H1 (cell line): ENCODE measurements at regions not wholly inside any gene's neighbourhood (a gene's known extent, or its start where the extent isn't known, plus 50 kb on each side); places are given as distances from the start of the nearest gene placed in this dataset.
A peak's percentile ranks its signal among the peaks of the same experiment; 100 is the strongest.

Experiments
- CTCF ChIA-PET: fragments of 300-600 bp; sonication (Branson Sonifier 250); formaldehyde crosslinking; loops from one replicate; lab custom pipeline; 2021; ENCODE audit not compliant: partially characterized antibody; lab: Charles Lee
- POLR2A ChIA-PET: fragments of 300-600 bp; sonication (Branson Sonifier 250); formaldehyde crosslinking; loops from one replicate; lab custom pipeline; 2021; ENCODE audit warnings: inconsistent platforms; ENCODE audit not compliant: partially characterized antibody; lab: Charles Lee
- DNase-seq, 2 experiments: peaks; one replicate each; pipeline versions ENCODE4 v3.0.0 to v3.0.0-alpha.2; 2010 to 2022; ENCODE audit warnings: low spot score in 2 of 2, low read depth in 1 of 2, mixed read lengths in 1 of 2
- FAIRE-seq: peaks from 2 replicates; lab custom pipeline; 2011; peaks lifted over from hg19 to GRCh38; lab: Jason Lieb, UNC
- H2AFZ ChIP-seq: 2 replicates; pipeline ENCODE4 v1.8.1; 2012; ENCODE audit warnings: low read length, inconsistent platforms
- H2AK5ac ChIP-seq: 2 replicates; pipeline ENCODE4 v1.6.1; 2013; ENCODE audit warnings: low read depth, low read length
- H2BK120ac ChIP-seq: replicated peaks from 2 replicates; pipeline ENCODE3; 2013; ENCODE audit warnings: low read depth, low read length, inconsistent platforms
- H2BK12ac ChIP-seq: 2 replicates; pipeline ENCODE4 v1.6.1; 2013; ENCODE audit warnings: low read depth, low read length
- H2BK15ac ChIP-seq: 2 replicates; pipeline ENCODE4 v1.6.1; 2013; ENCODE audit warnings: low read length
- H2BK20ac ChIP-seq: 2 replicates; pipeline ENCODE4 v1.6.1; 2013; ENCODE audit warnings: low read length
- H2BK5ac ChIP-seq: 2 replicates; pipeline ENCODE4 v1.6.1; 2013; ENCODE audit warnings: low read depth, low read length
- H3K14ac ChIP-seq: 2 replicates; pipeline ENCODE4 v1.6.1; 2013; ENCODE audit warnings: inconsistent platforms; ENCODE audit not compliant: insufficient read length
- H3K18ac ChIP-seq: 2 replicates; pipeline ENCODE4 v1.6.1; 2013; ENCODE audit warnings: low read length; ENCODE audit errors: extremely low read depth
- H3K23ac ChIP-seq: 2 replicates; pipeline ENCODE4 v1.6.1; 2013; ENCODE audit warnings: inconsistent platforms; ENCODE audit not compliant: insufficient read length
- H3K23me2 ChIP-seq: 2 replicates; pipeline ENCODE4 v1.6.1; 2013; ENCODE audit warnings: low read depth, low read length
- H3K27ac ChIP-seq: 2 replicates; pipeline ENCODE4 v1.6.1; 2011; ENCODE audit warnings: low read depth, low read length, inconsistent platforms
- H3K27me3 ChIP-seq, 4 experiments: replicated peaks in 1 of 4; 1 replicate in 1 of 4; 2 replicates in 3 of 4; pipeline versions ENCODE4 v1.6.1 to v1.8.1; 2011 to 2013; ENCODE audit warnings: low read length in 3 of 4, mild to moderate bottlenecking in 3 of 4, inconsistent platforms in 2 of 4, mixed read lengths in 2 of 4, moderate library complexity in 1 of 4; ENCODE audit not compliant: control insufficient read depth in 3 of 4, insufficient read depth in 3 of 4; ENCODE audit errors: extremely low read depth in 1 of 4
- H3K36me3 ChIP-seq, 4 experiments: 2 replicates each; pipeline versions ENCODE4 v1.6.1 to v1.8.1; 2011 to 2013; ENCODE audit warnings: mild to moderate bottlenecking in 4 of 4, low read length in 3 of 4, moderate library complexity in 2 of 4, control low read depth in 1 of 4, inconsistent platforms in 1 of 4; ENCODE audit not compliant: insufficient read depth in 4 of 4, control insufficient read depth in 2 of 4
- H3K4ac ChIP-seq: replicated peaks from 2 replicates; pipeline ENCODE3; 2013; ENCODE audit warnings: low read length, low read depth, mixed read lengths, inconsistent platforms; ENCODE audit not compliant: insufficient read length
- H3K4me1 ChIP-seq, 4 experiments: replicated peaks in 1 of 4; 1 replicate in 1 of 4; 2 replicates in 3 of 4; pipeline versions ENCODE4 v1.6.1 to v1.8.1; 2011 to 2013; ENCODE audit warnings: low read length in 3 of 4, inconsistent platforms in 2 of 4, mixed read lengths in 1 of 4; ENCODE audit not compliant: insufficient read depth in 4 of 4, control insufficient read depth in 3 of 4
- H3K4me2 ChIP-seq, 2 experiments: 2 replicates each; pipeline versions ENCODE4 v1.6.1 to v1.8.1; 2011 to 2013; ENCODE audit warnings: low read depth in 2 of 2, low read length in 2 of 2, control low read depth in 1 of 2, inconsistent platforms in 1 of 2, mild to moderate bottlenecking in 1 of 2; ENCODE audit not compliant: insufficient read depth in 1 of 2
- H3K4me3 ChIP-seq, 4 experiments: fragments of 200-600, 300-600 bp in 1 of 4; sonication (generic), shearing (Covaris generic), sonication (Bioruptor Twin) in 1 of 4; 2 replicates each; pipeline versions ENCODE4 v1.5.1 to v1.8.1; 2011 to 2016; ENCODE audit warnings: low read length in 4 of 4, low read depth in 3 of 4, control low read depth in 2 of 4, inconsistent platforms in 2 of 4, mild to moderate bottlenecking in 2 of 4, mixed read lengths in 1 of 4, moderate library complexity in 1 of 4; ENCODE audit not compliant: insufficient read depth in 2 of 4; ENCODE audit errors: extremely low read depth in 1 of 4
- H3K56ac ChIP-seq: replicated peaks from 2 replicates; pipeline ENCODE3; 2013; ENCODE audit warnings: low read depth, mild to moderate bottlenecking, mixed read lengths, low read length, inconsistent platforms; ENCODE audit not compliant: insufficient read length
- H3K79me1 ChIP-seq: 2 replicates; pipeline ENCODE4 v1.6.1; 2013; ENCODE audit warnings: low read depth, low read length, control low read depth
- H3K79me2 ChIP-seq, 2 experiments: 2 replicates each; pipeline versions ENCODE4 v1.6.1 to v1.8.1; 2012 to 2013; ENCODE audit warnings: low read length in 2 of 2, mild to moderate bottlenecking in 2 of 2, inconsistent platforms in 1 of 2; ENCODE audit not compliant: insufficient read depth in 2 of 2, control insufficient read depth in 1 of 2
- H3K9ac ChIP-seq, 4 experiments: replicated peaks in 1 of 4; 1 replicate in 1 of 4; 2 replicates in 3 of 4; pipeline versions ENCODE4 v1.6.1 to v1.8.1; 2011 to 2013; ENCODE audit warnings: low read depth in 3 of 4, low read length in 3 of 4, control low read depth in 2 of 4, mild to moderate bottlenecking in 2 of 4, moderate library complexity in 2 of 4, inconsistent platforms in 1 of 4; ENCODE audit errors: extremely low read depth in 1 of 4
- H3K9me3 ChIP-seq, 2 experiments: 2 replicates each; pipeline versions ENCODE4 v1.6.1 to v1.8.1; 2012 to 2013; ENCODE audit warnings: mild to moderate bottlenecking in 2 of 2, moderate library complexity in 2 of 2, control low read depth in 1 of 2, inconsistent platforms in 1 of 2, low read depth in 1 of 2, low read length in 1 of 2, mixed read lengths in 1 of 2; ENCODE audit not compliant: insufficient read depth in 2 of 2
- H4K20me1 ChIP-seq, 2 experiments: replicated peaks in 1 of 2; 2 replicates each; pipeline versions ENCODE3 to v1.8.1; 2011 to 2013; ENCODE audit warnings: inconsistent platforms in 2 of 2, low read length in 2 of 2, mild to moderate bottlenecking in 1 of 2; ENCODE audit not compliant: insufficient read depth in 2 of 2, control insufficient read depth in 1 of 2
- H4K5ac ChIP-seq: 2 replicates; pipeline ENCODE4 v1.6.1; 2013; ENCODE audit warnings: low read length, low read depth, mixed read lengths, inconsistent platforms; ENCODE audit not compliant: insufficient read length
- H4K8ac ChIP-seq: 2 replicates; pipeline ENCODE4 v1.8.0; 2013; ENCODE audit warnings: mild to moderate bottlenecking, moderate library complexity, low read length, inconsistent platforms; ENCODE audit not compliant: insufficient read depth; ENCODE audit errors: extremely low read depth
- H4K91ac ChIP-seq: replicated peaks from 2 replicates; pipeline ENCODE3; 2013; ENCODE audit warnings: low read length, mixed read lengths, inconsistent platforms; ENCODE audit not compliant: insufficient read length
- TBP ChIP-seq: IDR thresholded peaks from 2 replicates; pipeline ENCODE4 v1.6.1; 2011; ENCODE audit warnings: low read depth, low read length, improper control_type of control experiment
- WGBS, 2 experiments: shearing (Covaris generic) in 1 of 2; methylation state at CpG; one replicate each; pipeline versions ENCODE4 v1.1.6 to v1.1.7; 2013 to 2015; ENCODE audit warnings: low lambda C conversion rate in 2 of 2, mixed read lengths in 2 of 2, inconsistent platforms in 1 of 2, low coverage in 1 of 2, missing lambda C conversion rate in 1 of 2; ENCODE audit not compliant: insufficient replicate concordance in 2 of 2, insufficient coverage in 1 of 2, insufficient read length in 1 of 2; ENCODE audit errors: extremely low coverage in 1 of 2, missing lambda C conversion rate in 1 of 2; 5-methylcytosine and 5-hydroxymethylcytosine counted together

GRCh38 chr4:96003951-96004740 is 164.3 kb downstream of the PDHA2 start:
- Histone ChIP-seq H4K8ac (no peak overlapping the region), H3K79me1 (no peaks in the 10 kb centered on the region), H3K79me2 (no peaks in the 10 kb centered on the region), H3K9me3 (no peaks in the 10 kb centered on the region), H2BK5ac (no peak overlapping the region), H3K4me3 (no peak overlapping the region), H3K4ac (no peak overlapping the region), H2BK20ac (no peak overlapping the region), H2AFZ (peak overlapping the region; percentile 85), H3K4me2 (no peak overlapping the region), H3K56ac (no peak overlapping the region), H2AK5ac (no peak overlapping the region), H3K36me3 (no peaks in the 10 kb centered on the region), H4K5ac (no peak overlapping the region), H3K14ac (no peak overlapping the region), H3K4me1 (no peaks in the 10 kb centered on the region), H2BK15ac (no peak overlapping the region), H3K23me2 (no peaks in the 10 kb centered on the region), H3K27ac (no peak overlapping the region), H4K91ac (no peak overlapping the region), H3K18ac (no peak overlapping the region), H2BK120ac (no peak overlapping the region), H3K27me3 (no peaks in the 10 kb centered on the region), H3K9ac (no peak overlapping the region), H3K23ac (no peak overlapping the region), H4K20me1 (no peaks in the 10 kb centered on the region), H2BK12ac (no peak overlapping the region)
- POLR2A ChIA-PET = no interaction called here
- FAIRE-seq (no peak), DNase-seq (no peak)
- CTCF ChIA-PET = interaction anchor here (0.6 kb wide), 2 partner anchors 284 to 432 kb away, joined by 3 read pairs; no protein-coding TSS in a partner anchor
- 86% methylated on average over 8 of the region's 8 CpGs; no CpG with 5 or more reads in 1 of the 2 experiments for WGBS, 2 experiments
- TF ChIP-seq TBP = no peak
